GM12878 (cell line): ENCODE measurements at regions not wholly inside any gene's neighbourhood (a gene's known extent, or its start where the extent isn't known, plus 50 kb on each side); places are given as distances from the start of the nearest gene placed in this dataset.

ENCODE experiments used
- ATAC-seq: fragments of 200-7000 bp; cut with Tn5 transposase; 3 replicates; pipeline ENCODE4 v1.9.1; 2020; ENCODE audit warnings: mild to moderate bottlenecking, moderate library complexity
- BruUV-seq: library from RNA; stranded (reverse); fragments of 400-500 nt; replicated peaks from 2 replicates; lab custom pipeline; 2021; lab: Mats Ljungman, UMichigan
- CTCF ChIA-PET: fragments of 300-600 bp; sonication (Branson Sonifier 250); formaldehyde crosslinking; extraction: SDS; loops from one replicate; lab custom pipeline; 2021; ENCODE audit warnings: inconsistent platforms; lab: Yijun Ruan, JAX
- POLR2A ChIA-PET: fragments of 350-600 bp; formaldehyde crosslinking; extraction: SDS; loops from one replicate; lab custom pipeline; 2021; ENCODE audit warnings: inconsistent platforms; lab: Charles Lee
- RAD21 ChIA-PET: fragments of 300-600 bp; sonication (Branson Sonifier 250); formaldehyde crosslinking; loops from one replicate; lab custom pipeline; 2023; ENCODE audit warnings: antibody characterized with exemption; ENCODE audit not compliant: unreplicated experiment; lab: Charles Lee
- SMC1A ChIA-PET: fragments of 300-600 bp; sonication (Branson Sonifier 250); formaldehyde crosslinking; loops from one replicate; lab custom pipeline; 2023; ENCODE audit not compliant: unreplicated experiment, uncharacterized antibody; lab: Charles Lee
- DNase-seq: peaks from one replicate; pipeline ENCODE4 v3.0.0-alpha.2; 2011; ENCODE audit warnings: low read depth, low spot score
- FAIRE-seq: peaks from 3 replicates; lab custom pipeline; 2011; peaks lifted over from hg19 to GRCh38; lab: Jason Lieb, UNC
- H2AFZ ChIP-seq: 2 replicates; pipeline ENCODE4 v1.6.0; 2011; ENCODE audit warnings: low read depth, low read length, control low read depth; ENCODE audit not compliant: control insufficient read depth
- H3K27ac ChIP-seq: 2 replicates; pipeline ENCODE4 v1.5.1; 2011; ENCODE audit warnings: control low read depth; ENCODE audit not compliant: control insufficient read depth, insufficient read depth
- H3K27me3 ChIP-seq, 2 experiments: replicated peaks in 1 of 2; 2 replicates each; pipeline versions ENCODE4 v1.6.0 to v1.6.1; 2011; ENCODE audit warnings: low read length in 1 of 2; ENCODE audit not compliant: control insufficient read depth in 2 of 2, insufficient read depth in 2 of 2
- H3K36me3 ChIP-seq, 2 experiments: 2 replicates each; pipeline ENCODE4 v1.5.1; 2011; ENCODE audit warnings: low read length in 1 of 2; ENCODE audit not compliant: control insufficient read depth in 2 of 2, insufficient read depth in 2 of 2
- H3K4me1 ChIP-seq: 2 replicates; pipeline ENCODE4 v1.6.1; 2011; ENCODE audit warnings: mild to moderate bottlenecking, low read length, moderate library complexity, mixed read lengths; ENCODE audit not compliant: control insufficient read depth, insufficient read depth
- H3K4me2 ChIP-seq: 2 replicates; pipeline ENCODE4 v1.6.0; 2011; ENCODE audit warnings: control low read depth; ENCODE audit not compliant: control insufficient read depth, insufficient read depth
- H3K4me3 ChIP-seq: fragments of 200-600 bp; sonication (generic); 2 replicates; pipeline ENCODE4 v1.5.1; 2016
- H3K79me2 ChIP-seq: 2 replicates; pipeline ENCODE4 v1.6.0; 2011; ENCODE audit warnings: low read length; ENCODE audit not compliant: control insufficient read depth, insufficient read depth
- H3K9ac ChIP-seq: 2 replicates; pipeline ENCODE4 v1.8.0; 2011; ENCODE audit warnings: low read length, control low read depth, mixed read lengths; ENCODE audit not compliant: control insufficient read depth, insufficient read depth
- H3K9me3 ChIP-seq: replicated peaks from 3 replicates; pipeline ENCODE4 v1.5.1; 2011; ENCODE audit warnings: mild to moderate bottlenecking, low read length; ENCODE audit not compliant: control insufficient read depth, insufficient read depth
- H4K20me1 ChIP-seq: 2 replicates; pipeline ENCODE4 v1.6.0; 2011; ENCODE audit not compliant: control insufficient read depth, insufficient read depth
- NFIC ChIP-seq: IDR thresholded peaks from 2 replicates; pipeline ENCODE4 v1.6.1; 2012; ENCODE audit warnings: low read depth, mild to moderate bottlenecking, inconsistent platforms, low read length, moderate library complexity
- SMARCA5 ChIP-seq: fragments of 450-650 bp; IDR thresholded peaks from 2 replicates; pipeline ENCODE4 v1.6.1; 2017; ENCODE audit warnings: mild to moderate bottlenecking
- ZBTB40 ChIP-seq: fragments of 450-650 bp; IDR thresholded peaks from 2 replicates; pipeline ENCODE4 v1.6.1; 2016; ENCODE audit warnings: mild to moderate bottlenecking, moderate library complexity, borderline replicate concordance
- WGBS: methylation state at CpG from one replicate; pipeline ENCODE4 v1.1.6; 2016; ENCODE audit warnings: low lambda C conversion rate; ENCODE audit not compliant: insufficient replicate concordance, insufficient coverage; ENCODE audit errors: missing lambda C conversion rate; 5-methylcytosine and 5-hydroxymethylcytosine counted together
- in situ Hi-C: fragments of 300-500 bp; cut with MboI; formaldehyde crosslinking; loops from 9 replicates; pipeline ENCODE4 v1.14.3; 2018; ENCODE audit warnings: mixed read lengths
- intact Hi-C: fragments of 100-400 bp; cut with micrococcal nuclease; formaldehyde crosslinking; loops from one replicate; pipeline ENCODE4 v1.14.2; 2022; ENCODE audit not compliant: unreplicated experiment

GRCh38 chr3:137693791-137694190, 70.3 kb upstream of the SOX14 start:
- no TSS peak for BruUV-seq
- intact Hi-C loops (loop anchor here (2.0 kb wide), 3 partner anchors 573 to 661 kb away; no protein-coding TSS in a partner anchor), in situ Hi-C loops (no loop called here)
- Histone ChIP-seq H3K4me2 (no peak overlapping the region), H3K4me1 (no peaks in the 10 kb centered on the region), H3K27me3 (no peaks in the 10 kb centered on the region), H3K79me2 (no peaks in the 10 kb centered on the region), H3K27ac (no peak overlapping the region), H2AFZ (no peak overlapping the region), H3K36me3 (no peaks in the 10 kb centered on the region), H3K9ac (no peak overlapping the region), H4K20me1 (no peaks in the 10 kb centered on the region), H3K4me3 (no peak overlapping the region)
- DNase-seq (no peak), FAIRE-seq (no peak), ATAC-seq (no peak)
- ChIA-PET SMC1A (interaction anchor here (1.1 to 3.6 kb wide), 3 partner anchors 10 to 588 kb away, joined by 4 to 32 read pairs (median 22); no protein-coding TSS in a partner anchor), CTCF (interaction anchor here (0.9 to 5.3 kb wide), 10 partner anchors 11 to 606 kb away, joined by 3 to 44 read pairs (median 5); no protein-coding TSS in a partner anchor), POLR2A (no interaction called here)
- WGBS: 41% methylated on average over 2 of the region's 2 CpGs
- no peak for TF ChIP-seq ZBTB40
- TF ChIP-seq SMARCA5: no peak
- no peak for TF ChIP-seq NFIC
- TF ChIP-seq, all 136 proteins: peak for 0
- RAD21 ChIA-PET: interaction anchor here (1.3 to 2.9 kb wide), 2 partner anchors 358 to 583 kb away, joined by 4 to 22 read pairs; no protein-coding TSS in a partner anchor
- H3K9me3 ChIP-seq: no peaks in the 10 kb centered on the region
